ENCODE measurements at regions not wholly inside any gene's neighbourhood (a gene's known extent, or its start where the extent isn't known, plus 50 kb on each side); places are given as distances from the start of the nearest gene placed in this dataset.
"Not testable (repeated sequence)": the region's sequence is repeated elsewhere in the genome, so short reads cannot be mapped to it uniquely, and the experiment has no call there.

DNA sequence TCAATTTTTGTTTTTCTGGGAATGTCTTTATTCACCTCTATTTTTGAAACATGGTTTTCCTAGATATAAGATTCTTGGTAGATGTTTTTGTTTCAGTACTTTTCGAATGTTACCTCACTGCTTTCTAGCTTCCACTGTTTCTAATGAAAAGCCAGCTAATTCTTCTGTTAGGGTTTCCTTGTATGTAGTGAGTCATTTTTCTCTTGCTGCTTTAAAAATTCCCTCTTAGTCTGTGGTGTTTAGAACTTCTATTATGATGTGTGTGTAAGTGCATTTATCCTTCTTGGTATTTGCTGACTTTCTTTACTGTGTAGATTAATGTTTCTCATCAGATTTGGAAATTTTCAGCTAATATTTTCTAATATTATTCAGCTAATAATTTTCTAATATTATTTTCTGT lies 151.1 kb upstream of the OSTN start:
- H3K27ac ChIP-seq: no peak overlapping the region
- TF ChIP-seq, protein P1, sequence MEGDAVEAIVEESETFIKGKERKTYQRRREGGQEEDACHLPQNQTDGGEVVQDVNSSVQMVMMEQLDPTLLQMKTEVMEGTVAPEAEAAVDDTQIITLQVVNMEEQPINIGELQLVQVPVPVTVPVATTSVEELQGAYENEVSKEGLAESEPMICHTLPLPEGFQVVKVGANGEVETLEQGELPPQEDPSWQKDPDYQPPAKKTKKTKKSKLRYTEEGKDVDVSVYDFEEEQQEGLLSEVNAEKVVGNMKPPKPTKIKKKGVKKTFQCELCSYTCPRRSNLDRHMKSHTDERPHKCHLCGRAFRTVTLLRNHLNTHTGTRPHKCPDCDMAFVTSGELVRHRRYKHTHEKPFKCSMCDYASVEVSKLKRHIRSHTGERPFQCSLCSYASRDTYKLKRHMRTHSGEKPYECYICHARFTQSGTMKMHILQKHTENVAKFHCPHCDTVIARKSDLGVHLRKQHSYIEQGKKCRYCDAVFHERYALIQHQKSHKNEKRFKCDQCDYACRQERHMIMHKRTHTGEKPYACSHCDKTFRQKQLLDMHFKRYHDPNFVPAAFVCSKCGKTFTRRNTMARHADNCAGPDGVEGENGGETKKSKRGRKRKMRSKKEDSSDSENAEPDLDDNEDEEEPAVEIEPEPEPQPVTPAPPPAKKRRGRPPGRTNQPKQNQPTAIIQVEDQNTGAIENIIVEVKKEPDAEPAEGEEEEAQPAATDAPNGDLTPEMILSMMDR (conservative IDR thresholded peaks at IDR 0.05): no peak

DNA sequence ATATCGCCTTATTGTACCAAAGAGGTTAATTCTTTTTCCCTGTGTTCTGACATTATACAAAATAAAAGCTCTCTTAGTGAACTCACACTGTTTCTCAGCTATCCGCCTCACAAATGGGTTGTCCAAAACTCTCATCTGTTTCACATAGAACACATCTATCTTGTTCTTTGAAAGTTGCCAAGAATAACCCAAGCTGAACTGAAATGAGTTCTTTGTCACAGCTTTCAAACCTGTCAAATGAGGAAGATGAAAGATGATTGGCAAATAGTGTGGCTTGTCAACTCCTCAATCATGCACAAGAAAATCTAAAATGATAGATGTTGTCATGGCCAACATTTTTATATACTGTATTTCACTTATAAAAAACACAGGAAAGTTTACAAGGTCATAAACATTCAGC lies 168.1 kb upstream of the OSTN start:
- no peak overlapping the region for H3K27ac ChIP-seq
- TF ChIP-seq, protein P1 (conservative IDR thresholded peaks at IDR 0.05): no peak

DNA sequence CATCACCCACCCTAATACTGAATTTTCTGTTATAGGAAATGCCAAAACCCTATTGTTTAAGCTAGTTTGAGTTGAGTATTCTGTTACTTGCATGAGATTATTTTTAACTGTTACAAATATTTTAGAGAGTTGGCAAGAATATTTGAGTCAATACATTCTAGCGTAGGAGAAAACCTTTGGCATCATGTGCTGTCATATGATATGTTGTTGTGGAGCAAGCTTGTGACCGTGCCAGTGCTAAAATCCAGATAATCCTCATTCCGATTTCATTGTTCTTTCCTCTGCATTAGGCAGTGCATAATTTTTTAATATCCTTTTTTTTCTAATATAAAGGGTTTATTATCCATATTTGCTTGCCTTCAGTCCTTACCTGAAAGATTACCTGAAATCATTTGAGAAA lies 168.0 kb upstream of the GMNC start:
- TF ChIP-seq, protein P1 (conservative IDR thresholded peaks at IDR 0.05): no peak
- no peak overlapping the region for H3K27ac ChIP-seq

DNA sequence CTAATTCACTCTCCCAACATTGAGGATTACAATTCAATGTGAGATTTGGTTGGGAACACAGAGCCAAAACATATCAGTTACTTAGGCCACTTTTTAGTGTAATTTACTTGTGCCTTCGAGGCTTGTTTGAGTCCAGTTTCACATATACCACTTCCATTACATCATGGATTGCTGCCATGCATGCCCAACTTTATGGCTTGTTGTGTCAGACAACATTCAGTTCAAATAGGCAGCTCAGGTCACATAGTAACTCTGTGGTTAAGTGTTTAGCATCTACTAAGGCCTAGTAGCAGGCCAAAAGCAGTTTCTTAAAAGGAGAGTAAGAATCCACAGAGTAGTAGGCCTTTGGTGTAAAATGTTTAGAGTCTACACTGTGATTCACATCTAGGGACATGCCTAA lies 164.3 kb upstream of the GMNC start:
- no peak overlapping the region for H3K27ac ChIP-seq
- TF ChIP-seq, protein P1 (conservative IDR thresholded peaks at IDR 0.05): no peak

DNA sequence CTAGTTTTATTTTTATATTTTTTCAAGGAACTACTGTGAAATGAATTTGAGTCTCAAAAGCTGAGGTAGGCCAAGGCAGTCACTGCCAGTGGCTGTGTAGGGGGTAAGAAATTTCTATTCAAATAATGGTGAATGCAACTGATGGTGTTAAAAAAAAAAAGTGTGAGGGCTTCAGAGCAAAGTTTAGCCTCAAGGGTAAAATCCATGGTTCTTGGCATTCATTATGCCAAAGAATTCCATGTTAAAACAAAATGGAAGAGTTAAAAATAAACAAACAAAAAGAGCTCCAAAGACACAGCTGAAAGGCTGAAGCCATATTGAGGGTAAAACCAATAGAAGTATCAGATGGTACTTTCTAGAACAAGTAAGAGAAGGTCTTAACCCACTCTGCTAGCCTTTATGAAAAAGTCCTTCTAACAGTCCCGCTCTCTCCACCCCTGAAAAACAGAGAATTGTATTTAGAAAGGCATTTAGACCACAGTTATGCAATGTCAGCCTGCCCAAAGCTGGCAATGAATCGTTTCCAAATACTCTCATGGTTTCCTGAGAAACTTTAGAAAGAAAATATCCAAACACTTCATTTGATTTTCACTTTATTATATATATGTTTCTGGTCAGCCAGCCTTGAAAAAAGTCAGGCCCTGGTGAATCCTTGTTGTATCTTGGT lies 158.4 kb upstream of the GMNC start:
- H3K27ac ChIP-seq: no peak overlapping the region
- TF ChIP-seq, protein P1 (conservative IDR thresholded peaks at IDR 0.05): no peak

DNA sequence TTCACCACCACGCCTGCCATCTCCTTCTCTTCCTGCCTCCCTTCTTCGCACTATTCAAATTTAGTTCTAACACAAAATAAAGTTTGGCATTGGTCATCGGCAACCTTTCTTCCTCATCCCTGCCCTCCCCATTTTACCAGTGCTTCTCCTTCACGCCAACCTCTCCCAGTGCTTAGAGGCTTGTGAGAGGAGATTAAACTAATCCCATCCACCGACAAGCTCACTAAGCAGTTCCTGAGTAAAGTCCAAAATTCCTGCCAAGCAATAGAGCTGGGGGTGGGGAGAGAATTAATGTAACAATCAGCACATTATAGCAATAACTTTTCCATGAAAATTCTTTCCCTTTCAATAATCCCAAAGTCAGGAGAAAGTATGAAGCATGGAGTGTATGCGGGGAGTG lies 157.4 kb upstream of the GMNC start:
- H3K27ac ChIP-seq: no peak overlapping the region
- TF ChIP-seq, protein P1 (conservative IDR thresholded peaks at IDR 0.05): no peak

DNA sequence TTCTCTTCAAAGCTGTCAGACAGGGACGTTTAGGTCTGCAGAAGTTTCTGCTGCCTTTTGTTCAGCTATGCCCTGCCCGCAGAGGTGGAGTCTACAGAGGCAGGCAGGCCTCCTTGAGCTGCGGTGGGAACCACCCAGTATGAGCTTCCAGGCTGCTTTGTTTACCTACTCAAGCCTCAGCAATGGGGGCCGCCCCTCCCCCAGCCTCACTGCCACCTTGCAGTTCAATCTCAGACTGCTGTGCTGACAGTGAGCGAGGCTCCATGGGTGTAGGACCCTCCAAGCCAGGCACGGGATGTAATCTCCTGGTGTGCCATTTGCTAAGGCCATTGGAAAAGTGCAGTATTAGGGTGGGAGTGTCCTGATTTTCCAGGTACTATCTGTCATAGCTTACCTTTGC lies 153.5 kb upstream of the GMNC start:
- H3K27ac ChIP-seq: not testable (repeated sequence)

DNA sequence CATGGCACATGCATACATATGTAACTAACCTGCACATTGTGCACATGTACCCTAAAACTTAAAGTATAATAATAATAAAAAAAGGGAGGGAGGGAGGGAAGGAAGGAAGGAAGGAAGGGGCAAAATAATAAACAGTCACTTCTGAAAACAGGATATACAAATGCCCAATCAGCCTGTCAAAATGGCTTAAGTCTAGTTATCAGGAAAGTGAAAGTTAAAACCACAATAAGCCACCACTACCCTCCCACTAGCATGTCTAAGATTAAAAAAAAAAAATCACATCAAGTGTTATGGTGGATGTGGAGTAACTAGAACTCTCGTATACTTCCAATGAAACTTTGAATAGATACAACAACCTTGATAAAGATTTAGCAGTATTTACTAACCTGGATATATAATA lies 145.6 kb upstream of the GMNC start:
- TF ChIP-seq, protein P1 (conservative IDR thresholded peaks at IDR 0.05): no peak

More for the DNA sequence above, 145.6 kb upstream of the GMNC start:
- no peak overlapping the region for H3K27ac ChIP-seq

Data from VCaP (cell line).